ENCODE measurements at regions not wholly inside any gene's neighbourhood (a gene's known extent, or its start where the extent isn't known, plus 50 kb on each side); places are given as distances from the start of the nearest gene placed in this dataset.

DNA sequence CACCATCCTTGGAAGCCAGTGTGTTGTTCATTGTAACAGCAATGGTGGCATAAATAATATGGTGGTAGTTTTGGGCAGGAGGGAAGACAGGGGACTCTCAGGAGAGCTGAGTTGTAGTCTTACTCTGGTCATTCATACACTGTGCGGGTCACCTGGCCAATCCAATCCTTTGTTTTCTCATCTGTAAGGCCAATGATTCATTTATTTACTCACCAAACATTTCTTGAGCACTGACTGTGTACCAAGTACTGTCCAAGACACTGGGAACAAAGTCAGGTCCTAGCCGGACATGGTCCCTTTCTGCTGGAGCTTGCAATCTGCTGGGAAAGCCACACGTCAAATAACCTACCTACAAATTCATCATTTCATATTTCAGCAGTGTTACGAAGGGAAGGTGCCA, 302.7 kb downstream of the CYP26B1 start:
- Histone ChIP-seq H3K27ac (no peak overlapping the region), H3K27me3 (no peaks in the 10 kb centered on the region), H3K4me1 (no peaks in the 10 kb centered on the region), H3K4me3 (no peak overlapping the region), H3K9me3 (no peaks in the 10 kb centered on the region), H3K36me3 (no peaks in the 10 kb centered on the region)
- intact Hi-C loops (cut with DNase I; ENCODE audit: low total_unique reads), result no loop called here
- 36 to 65% (median 42%) methylated on average over 4 of the region's 4 CpGs for WGBS, 5 donors
- DNase-seq, result no peak
- TF ChIP-seq POLR2AphosphoS5 (IDR thresholded peaks at IDR 0.05) (no peak), EP300 (IDR thresholded peaks at IDR 0.05) (no peak), POLR2A (IDR thresholded peaks at IDR 0.05) (no peak)
- TF ChIP-seq, protein P1, sequence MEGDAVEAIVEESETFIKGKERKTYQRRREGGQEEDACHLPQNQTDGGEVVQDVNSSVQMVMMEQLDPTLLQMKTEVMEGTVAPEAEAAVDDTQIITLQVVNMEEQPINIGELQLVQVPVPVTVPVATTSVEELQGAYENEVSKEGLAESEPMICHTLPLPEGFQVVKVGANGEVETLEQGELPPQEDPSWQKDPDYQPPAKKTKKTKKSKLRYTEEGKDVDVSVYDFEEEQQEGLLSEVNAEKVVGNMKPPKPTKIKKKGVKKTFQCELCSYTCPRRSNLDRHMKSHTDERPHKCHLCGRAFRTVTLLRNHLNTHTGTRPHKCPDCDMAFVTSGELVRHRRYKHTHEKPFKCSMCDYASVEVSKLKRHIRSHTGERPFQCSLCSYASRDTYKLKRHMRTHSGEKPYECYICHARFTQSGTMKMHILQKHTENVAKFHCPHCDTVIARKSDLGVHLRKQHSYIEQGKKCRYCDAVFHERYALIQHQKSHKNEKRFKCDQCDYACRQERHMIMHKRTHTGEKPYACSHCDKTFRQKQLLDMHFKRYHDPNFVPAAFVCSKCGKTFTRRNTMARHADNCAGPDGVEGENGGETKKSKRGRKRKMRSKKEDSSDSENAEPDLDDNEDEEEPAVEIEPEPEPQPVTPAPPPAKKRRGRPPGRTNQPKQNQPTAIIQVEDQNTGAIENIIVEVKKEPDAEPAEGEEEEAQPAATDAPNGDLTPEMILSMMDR (IDR thresholded peaks at IDR 0.05), result no peak

DNA sequence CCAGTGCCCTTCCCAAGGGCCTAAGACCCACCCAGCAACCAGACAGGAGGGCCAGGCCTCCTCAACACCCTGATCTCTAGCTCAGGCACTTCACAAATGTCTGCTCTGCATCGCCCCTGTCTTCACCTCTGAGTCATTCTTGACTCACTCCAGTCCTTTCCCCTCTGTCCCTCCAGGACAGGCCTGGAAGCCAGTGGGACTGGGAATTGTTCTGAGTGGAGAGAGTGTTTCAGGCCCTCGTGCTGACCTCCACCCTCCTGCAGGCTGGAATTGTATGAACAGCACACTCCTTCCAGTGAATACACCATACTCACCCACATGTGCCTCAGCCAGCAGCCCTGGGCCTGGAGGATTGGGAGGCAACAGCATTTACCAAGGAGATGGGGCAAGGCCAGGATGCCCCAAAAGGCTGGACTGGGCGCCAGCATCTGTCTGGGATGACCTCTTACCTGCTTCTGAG, 304.2 kb downstream of the CYP26B1 start:
- H3K4me1 ChIP-seq, result no peaks in the 10 kb centered on the region
- WGBS, 5 donors, result 56 to 72% (median 69%) methylated on average over 3 of the region's 3 CpGs
- H3K27ac ChIP-seq, result no peak overlapping the region
- H3K36me3 ChIP-seq, result no peaks in the 10 kb centered on the region
- H3K27me3 ChIP-seq, result no peaks in the 10 kb centered on the region
- no peak overlapping the region for H3K4me3 ChIP-seq
- DNase-seq, result no peak
- intact Hi-C loops (cut with DNase I; ENCODE audit: low total_unique reads), result no loop called here
- no peaks in the 10 kb centered on the region for H3K9me3 ChIP-seq
- TF ChIP-seq, protein P1 (IDR thresholded peaks at IDR 0.05), result no peak
- no peak for TF ChIP-seq POLR2A (IDR thresholded peaks at IDR 0.05)
- peak in 1 of 3 donors; percentile 9 for TF ChIP-seq POLR2AphosphoS5 (IDR thresholded peaks at IDR 0.05)
- no peak for TF ChIP-seq EP300 (IDR thresholded peaks at IDR 0.05)

DNA sequence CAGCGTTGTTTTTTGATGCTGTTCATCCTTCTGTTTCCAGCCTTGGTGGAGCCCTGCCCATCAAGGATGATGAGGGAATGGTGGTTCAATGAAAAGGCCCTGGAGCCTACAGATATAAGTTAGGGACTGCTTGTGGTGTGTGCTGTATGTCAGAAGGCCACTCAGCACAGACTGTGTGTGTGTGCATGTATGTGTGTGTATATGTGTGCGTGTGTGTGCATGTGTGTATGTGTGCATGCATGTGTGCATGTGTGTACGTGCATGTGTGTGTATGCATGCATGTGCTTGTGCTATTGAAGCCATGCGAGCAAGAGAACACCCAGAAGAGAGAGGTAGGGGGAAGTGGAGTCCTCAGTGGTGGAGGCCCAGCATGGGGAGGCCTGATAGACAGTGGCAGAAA, 304.9 kb downstream of the CYP26B1 start:
- no peak for TF ChIP-seq EP300 (IDR thresholded peaks at IDR 0.05)
- no peak for TF ChIP-seq POLR2A (IDR thresholded peaks at IDR 0.05)
- TF ChIP-seq, protein P1 (IDR thresholded peaks at IDR 0.05), result no peak
- TF ChIP-seq POLR2AphosphoS5 (IDR thresholded peaks at IDR 0.05), result no peak
- H3K36me3 ChIP-seq, result no peaks in the 10 kb centered on the region
- no peaks in the 10 kb centered on the region for H3K4me1 ChIP-seq
- H3K27me3 ChIP-seq, result no peaks in the 10 kb centered on the region
- DNase-seq, result no peak
- 86 to 95% (median 93%) methylated on average over 4 of the region's 4 CpGs for WGBS, 5 donors
- H3K9me3 ChIP-seq, result no peaks in the 10 kb centered on the region
- H3K27ac ChIP-seq, result no peak overlapping the region
- intact Hi-C loops (cut with DNase I; ENCODE audit: low total_unique reads), result no loop called here
- H3K4me3 ChIP-seq, result no peak overlapping the region

DNA sequence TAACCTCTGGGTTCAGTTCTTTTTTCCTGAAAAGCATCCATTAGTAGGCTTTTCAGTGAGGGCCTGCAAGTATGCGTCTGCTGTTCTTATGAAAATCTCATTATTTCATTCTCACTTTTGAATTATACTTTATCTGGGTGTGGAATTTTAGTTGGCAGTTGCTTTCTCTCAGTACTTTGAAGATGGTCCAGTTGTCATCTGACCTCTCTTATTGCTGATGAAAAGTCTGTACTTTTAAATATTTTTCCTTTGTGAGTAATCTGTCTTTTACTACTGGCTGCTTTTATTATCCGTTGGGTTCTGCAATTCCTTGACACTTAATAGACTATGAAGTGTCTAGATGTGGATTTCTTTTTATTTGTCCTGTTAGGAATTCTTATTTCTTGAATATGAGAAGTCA, 307.8 kb downstream of the CYP26B1 start:
- Histone ChIP-seq H3K36me3 (no peaks in the 10 kb centered on the region), H3K4me1 (no peaks in the 10 kb centered on the region), H3K4me3 (no peak overlapping the region), H3K27me3 (no peaks in the 10 kb centered on the region), H3K27ac (no peak overlapping the region), H3K9me3 (no peaks in the 10 kb centered on the region)
- TF ChIP-seq POLR2AphosphoS5 (IDR thresholded peaks at IDR 0.05) (no peak), POLR2A (IDR thresholded peaks at IDR 0.05) (no peak), EP300 (IDR thresholded peaks at IDR 0.05) (no peak)
- TF ChIP-seq, protein P1 (IDR thresholded peaks at IDR 0.05), result no peak
- no peak for DNase-seq
- intact Hi-C loops (cut with DNase I; ENCODE audit: low total_unique reads), result no loop called here
- WGBS, 5 donors, result 81 to 90% (median 86%) methylated on average over 2 of the region's 2 CpGs

Measured in stomach (tissue), 8 donors.